Ectodermal cell (in vitro differentiated cells): ENCODE measurements at regions not wholly inside any gene's neighbourhood (a gene's known extent, or its start where the extent isn't known, plus 50 kb on each side); places are given as distances from the start of the nearest gene placed in this dataset.

ENCODE experiments used
- H3K27ac ChIP-seq: 2 replicates; pipeline ENCODE4 v1.7.0; 2013; ENCODE audit warnings: mild to moderate bottlenecking, low read depth, low read length; ENCODE audit not compliant: insufficient read depth, poor library complexity, severe bottlenecking
- H3K27me3 ChIP-seq: 2 replicates; pipeline ENCODE4 v1.7.0; 2013; ENCODE audit warnings: mild to moderate bottlenecking, low read length; ENCODE audit not compliant: insufficient read depth, control insufficient read depth, poor library complexity, severe bottlenecking
- H3K36me3 ChIP-seq: one replicate; pipeline ENCODE4 v1.7.0; 2013; ENCODE audit warnings: low read length; ENCODE audit not compliant: control insufficient read depth, insufficient read depth
- H3K4me1 ChIP-seq: one replicate; pipeline ENCODE4 v1.7.0; 2013; ENCODE audit warnings: low read length; ENCODE audit not compliant: control insufficient read depth, insufficient read depth
- H3K4me3 ChIP-seq: 2 replicates; pipeline ENCODE4 v1.7.0; 2013; ENCODE audit warnings: low read depth, low read length, control low read depth; ENCODE audit not compliant: insufficient read depth
- H3K9me3 ChIP-seq: 2 replicates; pipeline ENCODE4 v1.7.0; 2013; ENCODE audit warnings: mild to moderate bottlenecking, low read length, moderate library complexity; ENCODE audit not compliant: control insufficient read depth
- WGBS, 2 experiments: methylation state at CpG; one replicate each; pipeline ENCODE4 v1.1.7; 2013; ENCODE audit warnings: missing lambda C conversion rate in 2 of 2; 5-methylcytosine and 5-hydroxymethylcytosine counted together

GRCh38 chr11:92658733-92659132, 310.7 kb upstream of the MTNR1B start:
- Histone ChIP-seq H3K4me3 (no peak overlapping the region), H3K27me3 (no peaks in the 10 kb centered on the region), H3K9me3 (no peaks in the 10 kb centered on the region), H3K4me1 (no peaks in the 10 kb centered on the region), H3K27ac (no peak overlapping the region), H3K36me3 (no peaks in the 10 kb centered on the region)
- WGBS, 2 experiments, result 84 to 100% methylated on average over 2 of the region's 2 CpGs

- 92 to 99% methylated on average over 3 of the region's 3 CpGs for WGBS, 2 experiments
- H3K4me1 ChIP-seq, result no peaks in the 10 kb centered on the region
Measured at GRCh38 chr11:92659793-92660192, 309.7 kb upstream of the MTNR1B start.

DNA sequence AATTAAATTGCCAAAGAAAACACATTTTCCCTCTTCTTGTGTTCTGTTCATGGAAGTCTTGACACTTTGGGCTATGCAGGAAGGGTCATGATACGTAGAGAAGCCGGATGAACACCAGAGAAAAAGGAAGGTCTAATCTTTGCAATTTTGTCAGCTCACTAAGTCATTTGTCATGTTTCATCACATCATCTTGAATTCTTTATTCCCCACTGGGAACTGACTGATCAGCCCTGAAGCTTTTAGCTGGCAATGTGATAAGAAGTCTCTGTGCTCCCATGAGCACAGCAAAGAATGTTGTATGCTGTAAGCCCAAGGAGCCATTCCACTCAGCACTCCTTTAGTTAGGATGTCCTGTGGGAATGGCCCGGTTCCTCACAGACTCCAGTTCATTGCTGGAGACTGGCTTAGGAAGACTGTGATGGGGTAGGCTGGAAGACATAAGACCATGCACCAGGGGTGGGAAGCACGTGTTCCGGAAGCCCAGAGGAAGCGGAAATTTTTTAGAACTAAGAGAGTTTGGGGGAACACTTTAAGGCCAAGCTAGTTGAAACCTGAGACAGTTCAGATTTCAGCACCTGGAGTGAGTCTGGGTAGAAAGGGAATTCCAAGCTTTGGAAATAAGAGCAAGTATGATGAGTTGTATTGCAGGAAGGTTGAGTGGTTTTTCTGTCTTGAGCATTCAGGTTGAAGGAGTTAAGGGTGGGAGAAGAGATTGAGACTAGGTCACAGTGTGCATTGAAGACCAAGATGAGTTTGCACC, 306.7 kb upstream of the MTNR1B start:
- H3K4me3 ChIP-seq, result no peak overlapping the region
- no peaks in the 10 kb centered on the region for H3K4me1 ChIP-seq
- H3K27ac ChIP-seq, result no peak overlapping the region
- no peaks in the 10 kb centered on the region for H3K27me3 ChIP-seq
- no peaks in the 10 kb centered on the region for H3K36me3 ChIP-seq
- H3K9me3 ChIP-seq, result no peaks in the 10 kb centered on the region
- 95 to 97% methylated on average over 6 of the region's 6 CpGs for WGBS, 2 experiments

More at GRCh38 chr11:92659793-92660192, 309.7 kb upstream of the MTNR1B start:
- Histone ChIP-seq H3K9me3 (no peaks in the 10 kb centered on the region), H3K4me3 (no peak overlapping the region), H3K36me3 (no peaks in the 10 kb centered on the region), H3K27ac (no peak overlapping the region), H3K27me3 (no peaks in the 10 kb centered on the region)

- no peak overlapping the region for H3K27ac ChIP-seq
- WGBS, 2 experiments, result 91 to 94% methylated on average over 2 of the region's 2 CpGs
- no peaks in the 10 kb centered on the region for H3K9me3 ChIP-seq
- H3K4me3 ChIP-seq, result no peak overlapping the region
- H3K36me3 ChIP-seq, result no peaks in the 10 kb centered on the region
- H3K27me3 ChIP-seq, result no peaks in the 10 kb centered on the region
- peaks cover 5% of the 10 kb centered on the region for H3K4me1 ChIP-seq
Measured at GRCh38 chr11:92663539-92663938, 305.9 kb upstream of the MTNR1B start.

DNA sequence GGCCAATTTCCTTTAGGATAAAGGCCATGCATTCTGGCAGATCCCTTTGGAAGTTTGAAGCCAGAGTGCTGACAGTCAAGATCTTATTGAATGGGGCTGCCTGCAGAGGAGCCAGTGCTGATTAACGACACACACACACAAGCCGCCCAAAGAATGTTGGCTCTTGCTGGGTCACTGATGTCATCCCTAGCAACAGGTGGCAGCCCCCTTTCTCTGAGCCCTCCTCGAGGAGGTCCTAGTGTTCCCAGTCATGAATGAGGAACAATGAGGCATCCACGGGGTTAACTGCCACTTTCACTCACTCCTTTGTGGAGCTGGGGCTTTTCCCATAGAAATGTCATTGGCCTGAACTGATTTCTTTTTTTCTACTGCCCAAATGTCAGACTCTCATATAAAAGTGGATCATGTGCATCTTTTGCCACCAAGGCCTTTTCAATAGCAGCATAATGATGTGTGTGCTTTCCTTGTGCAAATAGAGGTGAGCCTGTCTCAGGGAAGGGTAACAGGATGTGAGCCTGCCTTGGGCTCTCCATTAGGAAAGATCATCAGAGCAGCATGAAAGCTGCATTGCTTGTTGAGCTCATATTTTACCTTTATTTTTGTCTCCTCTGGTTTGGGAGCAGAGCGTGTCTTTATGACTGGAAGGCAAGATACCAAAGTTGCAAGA, 301.8 kb upstream of the MTNR1B start:
- Histone ChIP-seq H3K9me3 (no peaks in the 10 kb centered on the region), H3K27me3 (no peaks in the 10 kb centered on the region), H3K4me1 (peaks cover 8% of the 10 kb centered on the region), H3K27ac (peak overlapping the region; percentile 83), H3K36me3 (no peaks in the 10 kb centered on the region), H3K4me3 (no peak overlapping the region)
- 22 to 23% methylated on average over 5 of the region's 5 CpGs for WGBS, 2 experiments

DNA sequence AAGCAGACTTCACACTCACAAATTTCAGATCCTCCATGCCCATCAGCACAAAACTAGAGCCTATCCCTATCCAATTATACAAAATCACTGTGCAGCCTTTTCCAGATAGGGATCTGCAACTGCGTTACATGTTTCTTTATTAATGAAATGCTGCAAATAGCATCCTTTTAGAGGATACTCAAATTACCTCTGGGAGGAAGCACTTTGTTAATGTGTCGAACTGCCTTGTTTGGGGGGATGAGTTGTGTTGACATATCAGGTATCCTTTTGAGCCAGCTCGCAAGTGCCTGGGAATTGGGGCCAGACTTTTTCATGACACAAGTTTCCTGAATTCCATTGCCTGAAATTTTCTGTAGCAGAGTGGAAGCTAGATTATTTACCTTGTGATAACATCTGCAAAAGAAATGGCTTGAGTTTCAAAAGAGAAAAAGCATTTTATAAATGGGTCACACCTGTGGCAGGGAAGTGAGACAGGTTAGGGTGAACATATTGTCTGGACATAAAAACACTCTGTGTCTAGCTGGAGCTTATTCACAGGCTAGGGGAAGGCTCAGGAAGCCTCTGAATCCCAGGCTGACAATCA, 299.1 kb upstream of the MTNR1B start:
- no peaks in the 10 kb centered on the region for H3K27me3 ChIP-seq
- H3K27ac ChIP-seq, result no peak overlapping the region
- H3K4me1 ChIP-seq, result peaks cover 8% of the 10 kb centered on the region
- H3K36me3 ChIP-seq, result no peaks in the 10 kb centered on the region
- no peak overlapping the region for H3K4me3 ChIP-seq
- WGBS, 2 experiments, result 75 to 85% methylated on average over 3 of the region's 3 CpGs
- H3K9me3 ChIP-seq, result no peaks in the 10 kb centered on the region

DNA sequence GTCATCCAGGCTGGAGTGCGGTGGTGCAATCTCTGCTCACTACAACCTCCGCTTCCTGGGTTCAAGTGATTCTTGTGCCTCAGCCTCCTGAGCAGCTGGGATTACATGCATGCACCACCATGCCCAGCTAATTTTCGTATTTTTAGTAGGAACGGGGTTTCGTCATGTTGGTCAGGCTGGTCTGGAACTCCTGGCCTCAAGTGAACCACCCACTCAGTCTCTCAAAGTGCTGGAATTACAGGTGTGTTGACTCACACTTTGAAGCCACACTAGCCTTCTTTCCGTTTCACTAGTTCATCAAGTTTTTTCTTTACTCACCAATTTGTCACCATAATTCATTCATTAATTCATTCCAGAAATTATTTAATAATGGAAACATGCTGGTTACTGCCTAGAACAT, 298.4 kb upstream of the MTNR1B start:
- peaks cover 8% of the 10 kb centered on the region for H3K4me1 ChIP-seq
- no peaks in the 10 kb centered on the region for H3K27me3 ChIP-seq
- 93 to 96% methylated on average over 6 of the region's 6 CpGs for WGBS, 2 experiments
- no peak overlapping the region for H3K4me3 ChIP-seq
- no peak overlapping the region for H3K27ac ChIP-seq
- no peaks in the 10 kb centered on the region for H3K36me3 ChIP-seq
- no peaks in the 10 kb centered on the region for H3K9me3 ChIP-seq

DNA sequence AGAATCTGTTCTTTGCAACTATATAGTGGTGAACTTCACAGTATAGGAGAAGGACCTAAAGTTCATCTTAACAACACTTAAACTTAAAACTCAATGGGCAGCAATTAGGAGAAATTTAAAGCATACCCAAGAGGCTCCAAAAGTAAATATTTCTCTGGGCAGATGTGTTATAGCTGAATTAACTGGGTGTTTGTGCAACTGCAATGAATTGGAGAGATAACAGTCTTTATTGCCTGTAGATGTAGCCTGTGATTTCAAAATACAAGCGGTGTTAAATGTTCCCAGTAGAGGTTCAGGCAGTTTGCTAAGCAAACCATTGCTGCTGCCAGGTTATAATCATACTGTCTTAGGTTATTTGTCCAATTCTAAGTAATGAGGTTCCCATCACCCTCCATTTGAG, 294.1 kb upstream of the MTNR1B start:
- Histone ChIP-seq H3K36me3 (no peaks in the 10 kb centered on the region), H3K27ac (no peak overlapping the region), H3K4me3 (no peak overlapping the region), H3K27me3 (no peaks in the 10 kb centered on the region), H3K4me1 (no peaks in the 10 kb centered on the region), H3K9me3 (no peaks in the 10 kb centered on the region)
- WGBS, 2 experiments, result 87 to 89% methylated on average over 1 of the region's 1 CpG

DNA sequence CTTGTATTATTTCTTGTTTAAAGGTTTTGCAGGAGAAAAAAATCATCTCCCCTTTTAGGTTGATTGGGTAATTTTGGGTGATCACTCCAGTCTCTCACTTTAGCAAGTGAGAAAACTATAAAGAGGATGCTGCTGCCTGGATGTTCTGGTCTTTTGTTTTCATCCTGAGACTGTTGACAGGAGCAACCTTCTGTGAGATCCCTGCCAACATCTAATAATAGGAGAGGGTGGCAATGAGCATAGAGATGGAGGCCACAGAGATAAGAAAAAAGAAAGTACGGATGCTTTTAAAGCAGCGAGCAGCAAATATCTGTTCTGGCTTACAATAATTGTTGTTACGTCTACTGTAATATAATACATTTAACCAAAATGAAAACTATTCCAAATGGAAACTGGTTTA, 293.6 kb upstream of the MTNR1B start:
- Histone ChIP-seq H3K36me3 (no peaks in the 10 kb centered on the region), H3K4me3 (no peak overlapping the region), H3K27ac (no peak overlapping the region), H3K27me3 (no peaks in the 10 kb centered on the region), H3K4me1 (no peaks in the 10 kb centered on the region), H3K9me3 (no peaks in the 10 kb centered on the region)
- WGBS, 2 experiments, result 92 to 93% methylated on average over 2 to 3 of the region's 3 CpGs

DNA sequence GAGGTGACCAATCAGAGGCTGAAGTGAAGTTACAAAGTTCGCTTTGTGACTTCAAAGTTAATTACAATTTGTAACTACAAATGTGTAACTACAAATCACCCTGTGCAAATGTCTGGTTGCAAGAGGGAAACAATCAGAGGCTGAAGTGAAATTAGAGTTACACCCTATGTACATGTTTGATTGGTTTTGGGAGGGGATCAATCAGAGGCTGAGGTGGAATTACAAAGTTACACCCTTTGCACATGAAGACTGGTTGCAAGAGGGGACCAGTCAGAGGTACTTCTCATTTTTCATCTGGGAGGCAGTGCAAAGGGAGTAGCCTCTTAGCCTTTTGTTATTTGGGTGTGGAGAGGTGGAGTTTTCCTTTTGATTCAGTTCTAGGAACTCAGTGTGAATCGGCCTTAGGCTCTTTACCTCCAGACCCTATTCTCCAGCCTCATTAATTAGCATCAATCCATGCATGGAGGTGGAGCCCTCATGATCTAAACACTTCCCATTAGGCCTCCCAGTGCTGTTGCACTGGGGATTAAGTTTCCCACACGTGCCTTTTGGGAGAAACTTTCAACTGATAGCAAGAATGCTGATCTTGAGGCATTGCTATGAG, 291.3 kb upstream of the MTNR1B start:
- WGBS, 2 experiments, result 35 to 36% methylated on average over 3 of the region's 3 CpGs
- Histone ChIP-seq H3K4me3 (no peak overlapping the region), H3K4me1 (no peaks in the 10 kb centered on the region), H3K9me3 (no peaks in the 10 kb centered on the region), H3K27ac (no peak overlapping the region), H3K27me3 (no peaks in the 10 kb centered on the region), H3K36me3 (no peaks in the 10 kb centered on the region)
